ENCODE measurements at regions not wholly inside any gene's neighbourhood (a gene's known extent, or its start where the extent isn't known, plus 50 kb on each side); places are given as distances from the start of the nearest gene placed in this dataset.

DNA sequence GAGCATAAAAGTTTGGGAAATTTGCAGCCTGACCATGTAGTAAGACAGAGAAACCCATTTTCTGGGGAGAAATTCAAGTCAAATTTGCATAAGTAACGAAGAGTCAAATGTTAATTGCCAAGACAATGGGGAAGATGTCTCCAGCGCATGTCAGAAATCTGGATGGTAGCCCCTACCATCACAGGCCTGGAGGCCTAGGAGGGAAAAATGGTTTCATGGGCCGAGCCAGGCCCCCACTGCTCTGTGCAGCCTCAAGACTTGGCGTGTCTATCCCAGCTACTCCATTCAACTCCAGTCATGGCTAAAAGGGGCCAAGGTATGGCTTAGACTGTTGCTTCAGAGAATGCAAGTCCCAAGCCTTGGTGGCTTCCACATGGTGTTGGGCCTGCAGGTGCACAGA is 269.8 kb downstream of the RFC3 start:
- TF ChIP-seq POLR2A (IDR thresholded peaks at IDR 0.05; ENCODE audit: low read depth, low read length) (no peak), TAF1 (IDR thresholded peaks at IDR 0.05; ENCODE audit: borderline replicate concordance, low read depth, low read length) (no peak)
